ENCODE measurements at regions not wholly inside any gene's neighbourhood (a gene's known extent, or its start where the extent isn't known, plus 50 kb on each side); places are given as distances from the start of the nearest gene placed in this dataset.

- TF ChIP-seq GATA2 (IDR thresholded peaks at IDR 0.05; ENCODE audit: low read depth, low read length): no peak
- TF ChIP-seq GATA3 (IDR thresholded peaks at IDR 0.05; ENCODE audit: low read depth, low read length): no peak
Observed at GRCh38 chr13:65912516-65912915, 1317.6 kb downstream of the PCDH9 start.
